Osteoblast (primary cell): ENCODE measurements at regions not wholly inside any gene's neighbourhood (a gene's known extent, or its start where the extent isn't known, plus 50 kb on each side); places are given as distances from the start of the nearest gene placed in this dataset.
"Not testable (repeated sequence)": the region's sequence is repeated elsewhere in the genome, so short reads cannot be mapped to it uniquely, and the experiment has no call there.

Experiments
- DNase-seq: peaks from one replicate; pipeline ENCODE4 v3.0.0; 2011; ENCODE audit warnings: low spot score, mixed read lengths; ENCODE audit not compliant: insufficient read length; ENCODE audit errors: missing footprints
- H2AFZ ChIP-seq: 2 replicates; pipeline ENCODE4 v1.6.0; 2011; ENCODE audit warnings: mild to moderate bottlenecking, low read length
- H3K27ac ChIP-seq: 2 replicates; pipeline ENCODE4 v1.5.1; 2011; ENCODE audit warnings: mild to moderate bottlenecking, low read depth, low read length, moderate library complexity
- H3K27me3 ChIP-seq: 2 replicates; pipeline ENCODE4 v1.6.0; 2012; ENCODE audit warnings: mild to moderate bottlenecking, control low read depth, inconsistent platforms, low read length, moderate library complexity; ENCODE audit not compliant: insufficient read depth
- H3K36me3 ChIP-seq: 2 replicates; pipeline ENCODE4 v1.5.1; 2011; ENCODE audit warnings: mild to moderate bottlenecking, low read length, control low read depth, moderate library complexity; ENCODE audit not compliant: insufficient read depth
- H3K4me1 ChIP-seq: 2 replicates; pipeline ENCODE4 v1.5.1; 2011; ENCODE audit warnings: mild to moderate bottlenecking, low read length, control low read depth, moderate library complexity; ENCODE audit not compliant: insufficient read depth
- H3K4me2 ChIP-seq: 2 replicates; pipeline ENCODE4 v1.6.0; 2011; ENCODE audit warnings: mild to moderate bottlenecking, low read length; ENCODE audit not compliant: insufficient read depth
- H3K4me3 ChIP-seq: fragments of 200-600 bp; sonication (generic); 3 replicates; pipeline ENCODE4 v1.5.1; 2012; ENCODE audit warnings: mild to moderate bottlenecking, low read length, inconsistent platforms; ENCODE audit not compliant: insufficient read depth
- H3K79me2 ChIP-seq: 2 replicates; pipeline ENCODE4 v1.6.0; 2012; ENCODE audit warnings: mild to moderate bottlenecking, low read length, control low read depth, inconsistent platforms; ENCODE audit not compliant: insufficient read depth
- H3K9me3 ChIP-seq: 2 replicates; pipeline ENCODE4 v1.5.1; 2011; ENCODE audit warnings: low read depth, low read length, control low read depth
- H4K20me1 ChIP-seq: 2 replicates; pipeline ENCODE4 v1.6.0; 2012; ENCODE audit warnings: mild to moderate bottlenecking, low read length, control low read depth; ENCODE audit not compliant: insufficient read depth
- TF ChIP-seq, protein P1 (sequence below): IDR thresholded peaks from 2 replicates; pipeline ENCODE4 v1.5.1; 2011; ENCODE audit warnings: mild to moderate bottlenecking, low read depth, low read length, moderate library complexity; ENCODE audit errors: extremely low read depth

GRCh38 chr15:95693917-95694316, 636.6 kb upstream of the NR2F2 start:
- no peak for DNase-seq

GRCh38 chr15:95698230-95698629, 632.3 kb upstream of the NR2F2 start:
- H3K4me2 ChIP-seq: no peak overlapping the region
- H3K9me3 ChIP-seq: peaks cover 6% of the 10 kb centered on the region
- no peaks in the 10 kb centered on the region for H3K36me3 ChIP-seq
- TF ChIP-seq, protein P1, sequence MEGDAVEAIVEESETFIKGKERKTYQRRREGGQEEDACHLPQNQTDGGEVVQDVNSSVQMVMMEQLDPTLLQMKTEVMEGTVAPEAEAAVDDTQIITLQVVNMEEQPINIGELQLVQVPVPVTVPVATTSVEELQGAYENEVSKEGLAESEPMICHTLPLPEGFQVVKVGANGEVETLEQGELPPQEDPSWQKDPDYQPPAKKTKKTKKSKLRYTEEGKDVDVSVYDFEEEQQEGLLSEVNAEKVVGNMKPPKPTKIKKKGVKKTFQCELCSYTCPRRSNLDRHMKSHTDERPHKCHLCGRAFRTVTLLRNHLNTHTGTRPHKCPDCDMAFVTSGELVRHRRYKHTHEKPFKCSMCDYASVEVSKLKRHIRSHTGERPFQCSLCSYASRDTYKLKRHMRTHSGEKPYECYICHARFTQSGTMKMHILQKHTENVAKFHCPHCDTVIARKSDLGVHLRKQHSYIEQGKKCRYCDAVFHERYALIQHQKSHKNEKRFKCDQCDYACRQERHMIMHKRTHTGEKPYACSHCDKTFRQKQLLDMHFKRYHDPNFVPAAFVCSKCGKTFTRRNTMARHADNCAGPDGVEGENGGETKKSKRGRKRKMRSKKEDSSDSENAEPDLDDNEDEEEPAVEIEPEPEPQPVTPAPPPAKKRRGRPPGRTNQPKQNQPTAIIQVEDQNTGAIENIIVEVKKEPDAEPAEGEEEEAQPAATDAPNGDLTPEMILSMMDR: no peak
- no peak overlapping the region for H2AFZ ChIP-seq
- no peak overlapping the region for H3K27ac ChIP-seq
- no peaks in the 10 kb centered on the region for H3K4me1 ChIP-seq
- H4K20me1 ChIP-seq: no peaks in the 10 kb centered on the region
- H3K4me3 ChIP-seq: no peak overlapping the region
- no peaks in the 10 kb centered on the region for H3K27me3 ChIP-seq
- DNase-seq: no peak
- no peaks in the 10 kb centered on the region for H3K79me2 ChIP-seq

More at GRCh38 chr15:95693917-95694316, 636.6 kb upstream of the NR2F2 start:
- TF ChIP-seq, protein P1: no peak
- Histone ChIP-seq H2AFZ (no peak overlapping the region), H3K4me3 (no peak overlapping the region), H3K9me3 (peaks cover 6% of the 10 kb centered on the region), H3K4me1 (no peaks in the 10 kb centered on the region), H3K27ac (no peak overlapping the region), H3K36me3 (no peaks in the 10 kb centered on the region), H4K20me1 (no peaks in the 10 kb centered on the region), H3K27me3 (no peaks in the 10 kb centered on the region), H3K4me2 (no peak overlapping the region), H3K79me2 (no peaks in the 10 kb centered on the region)

- H3K4me1 ChIP-seq: no peaks in the 10 kb centered on the region
- no peaks in the 10 kb centered on the region for H3K79me2 ChIP-seq
- H3K27me3 ChIP-seq: no peaks in the 10 kb centered on the region
- no peak for DNase-seq
- H2AFZ ChIP-seq: no peak overlapping the region
- TF ChIP-seq, protein P1: no peak
- H3K4me3 ChIP-seq: no peak overlapping the region
- H4K20me1 ChIP-seq: no peaks in the 10 kb centered on the region
- peaks cover 6% of the 10 kb centered on the region for H3K9me3 ChIP-seq
- H3K27ac ChIP-seq: no peak overlapping the region
- H3K4me2 ChIP-seq: no peak overlapping the region
- no peaks in the 10 kb centered on the region for H3K36me3 ChIP-seq
These were observed 631.5 kb upstream of the NR2F2 start for GRCh38 chr15:95698951-95699350.

DNA sequence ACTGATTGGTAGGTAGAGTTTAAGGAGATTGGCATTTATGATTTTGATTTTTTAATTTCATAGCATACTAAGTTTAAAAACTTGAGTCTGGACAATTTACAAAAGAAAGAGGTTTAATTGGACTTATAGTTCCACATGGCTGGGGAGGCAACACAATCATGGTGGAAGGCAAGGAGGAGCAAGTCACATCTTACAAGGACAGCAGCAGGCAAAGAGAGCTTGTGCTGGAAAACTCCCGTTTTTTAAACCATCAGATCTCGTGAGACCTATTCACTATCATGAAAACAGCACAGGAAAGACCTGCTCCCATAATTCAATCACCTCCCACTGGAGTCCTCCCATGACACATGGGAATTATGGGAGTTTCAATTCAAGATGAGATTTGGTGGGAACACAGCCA, 630.9 kb upstream of the NR2F2 start:
- Histone ChIP-seq H2AFZ (no peak overlapping the region), H3K27me3 (no peaks in the 10 kb centered on the region), H3K27ac (no peak overlapping the region), H3K4me3 (no peak overlapping the region), H3K4me2 (no peak overlapping the region), H3K36me3 (no peaks in the 10 kb centered on the region), H4K20me1 (no peaks in the 10 kb centered on the region), H3K79me2 (no peaks in the 10 kb centered on the region), H3K9me3 (peaks cover 6% of the 10 kb centered on the region), H3K4me1 (no peaks in the 10 kb centered on the region)
- no peak for DNase-seq
- TF ChIP-seq, protein P1: no peak

DNA sequence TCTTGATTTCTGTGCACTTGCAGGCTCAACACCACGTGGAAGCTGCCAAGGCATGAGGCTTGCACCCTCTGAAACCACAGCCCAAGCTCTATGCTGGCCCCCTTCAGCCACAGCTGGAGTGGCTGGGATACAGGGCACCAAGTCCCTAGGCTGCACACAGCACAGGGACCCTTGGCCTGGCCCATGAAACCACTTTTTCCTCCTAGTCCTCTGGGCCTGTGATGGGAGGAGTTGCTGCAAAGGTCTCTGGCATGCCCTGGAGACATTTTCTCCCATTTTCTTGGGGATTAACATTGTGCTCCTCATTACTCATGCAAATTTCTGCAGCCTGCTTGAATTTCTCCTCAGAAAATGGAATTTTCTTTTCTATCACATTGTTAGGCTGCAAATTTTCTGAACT, 629.8 kb upstream of the NR2F2 start:
- not testable (repeated sequence) for DNase-seq, H3K4me2 ChIP-seq, H3K4me3 ChIP-seq, H3K79me2 ChIP-seq, H2AFZ ChIP-seq, H3K27ac ChIP-seq, H3K27me3 ChIP-seq, H4K20me1 ChIP-seq, H3K4me1 ChIP-seq, H3K9me3 ChIP-seq, H3K36me3 ChIP-seq
